Right cardiac atrium (tissue), 5 donors: ENCODE measurements at regions not wholly inside any gene's neighbourhood (a gene's known extent, or its start where the extent isn't known, plus 50 kb on each side); places are given as distances from the start of the nearest gene placed in this dataset.

Experiments
- ATAC-seq, 2 donors: fragments of 200-7000 bp; cut with Tn5 transposase; one replicate each; pipeline versions ENCODE4 v1.8.0 to v1.9.1; 2020; ENCODE audit warnings: moderate library complexity in 2 of 2, mild to moderate bottlenecking in 1 of 2
- DNase-seq, 3 donors: peaks; one replicate each; pipeline ENCODE4 v3.0.0-alpha.2; 2020
- H3K27ac ChIP-seq: one replicate; pipeline ENCODE4 v1.5.1; 2013; ENCODE audit warnings: mild to moderate bottlenecking, low read length, control low read depth, moderate library complexity
- H3K27me3 ChIP-seq: one replicate; pipeline ENCODE4 v1.6.1; 2013; ENCODE audit not compliant: control insufficient read depth, insufficient read depth
- H3K4me1 ChIP-seq: one replicate; pipeline ENCODE4 v1.6.1; 2013; ENCODE audit warnings: low read length; ENCODE audit not compliant: control insufficient read depth, insufficient read depth
- H3K4me3 ChIP-seq: one replicate; pipeline ENCODE4 v1.5.1; 2013; ENCODE audit warnings: low read length, control low read depth
- H3K9me3 ChIP-seq: one replicate; pipeline ENCODE4 v1.6.1; 2013; ENCODE audit warnings: low read length; ENCODE audit not compliant: control insufficient read depth
- whole genome bisulfite sequencing: extraction: QIAGEN DNeasy Blood & Tissue Kit; methylation state at CpG from one replicate; pipeline ENCODE4 v1.1.7; 2013; 5-methylcytosine and 5-hydroxymethylcytosine counted together
- intact Hi-C, 4 donors: fragments of 100-400 bp; cut with DNase I; formaldehyde crosslinking; loops; one replicate each; pipeline versions ENCODE4 v1.11.0 to v1.14.0; 2022 to 2023
- donor health status: healthy with polysubstance abuse.
- donor health status: DM: no; HTN: yes; CAD: no.
- donor health status: DM: no; HTN: no; CAD: no.
- donor health status: DM: no; HTN: yes; CAD: no; lungs with severe emphysema.
- donor health status: DM: yes; HTN: yes; CAD: no.

DNA sequence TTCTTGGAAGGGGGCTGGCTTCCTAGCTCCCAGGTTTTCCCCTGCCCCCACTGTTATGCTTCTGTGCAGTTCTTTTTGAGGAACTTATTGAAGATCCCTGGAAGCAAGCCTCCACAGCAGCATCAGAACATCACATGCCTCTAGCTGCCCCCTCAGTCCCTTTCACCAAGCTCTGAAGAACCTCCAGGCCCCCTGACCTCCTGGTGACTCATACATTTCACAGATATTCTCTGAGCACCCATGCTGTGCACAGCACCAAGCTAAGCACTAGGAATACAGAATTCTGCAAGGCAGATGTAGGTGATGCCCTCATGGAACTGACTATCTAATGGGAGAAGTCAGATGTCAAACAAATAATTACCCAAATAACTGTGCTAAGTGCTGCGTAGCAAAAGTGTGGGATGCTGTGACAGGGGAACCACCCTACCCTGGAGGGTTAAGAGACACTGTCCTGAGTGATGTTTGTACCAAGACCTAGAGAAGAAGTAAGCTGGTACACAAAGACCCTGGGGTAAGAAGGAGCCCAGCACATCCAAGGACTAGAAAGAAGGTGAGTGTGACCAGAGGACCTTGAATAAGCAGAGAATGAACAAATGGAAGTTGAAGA, 213.7 kb upstream of the NR4A3 start:
- intact Hi-C loops: no loop called here
- H3K4me1 ChIP-seq: no peaks in the 10 kb centered on the region
- no peaks in the 10 kb centered on the region for H3K27me3 ChIP-seq
- no peaks in the 10 kb centered on the region for H3K9me3 ChIP-seq
- no peak for DNase-seq
- 82% methylated on average over 1 of the region's 1 CpG for WGBS
- no peak for ATAC-seq
- no peak overlapping the region for H3K4me3 ChIP-seq
- no peak overlapping the region for H3K27ac ChIP-seq

DNA sequence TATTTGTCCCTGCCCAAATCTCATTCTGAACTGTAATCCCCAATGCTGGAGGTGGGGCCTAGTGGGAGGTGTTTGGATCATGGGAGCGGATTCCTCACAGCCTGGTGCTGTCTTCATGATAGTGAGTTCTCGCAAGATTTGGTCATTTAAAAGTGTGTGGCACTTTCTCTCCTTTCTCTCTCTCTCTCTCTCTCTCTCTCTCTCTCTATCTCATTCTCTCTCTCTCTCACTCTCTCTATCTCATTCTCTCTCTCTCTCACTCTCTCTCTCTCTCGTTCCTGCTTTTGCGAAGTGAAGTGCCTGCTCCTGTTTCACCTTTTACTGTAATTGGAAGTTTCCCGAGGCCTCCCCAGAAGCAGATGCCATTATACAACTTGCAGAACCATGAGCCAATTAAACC, 207.3 kb upstream of the NR4A3 start:
- Histone ChIP-seq H3K4me1 (no peaks in the 10 kb centered on the region), H3K27ac (no peak overlapping the region), H3K4me3 (no peak overlapping the region), H3K27me3 (no peaks in the 10 kb centered on the region), H3K9me3 (no peaks in the 10 kb centered on the region)
- intact Hi-C loops: no loop called here
- DNase-seq (no peak), ATAC-seq (no peak)
- 87% methylated on average over 5 of the region's 5 CpGs for WGBS

DNA sequence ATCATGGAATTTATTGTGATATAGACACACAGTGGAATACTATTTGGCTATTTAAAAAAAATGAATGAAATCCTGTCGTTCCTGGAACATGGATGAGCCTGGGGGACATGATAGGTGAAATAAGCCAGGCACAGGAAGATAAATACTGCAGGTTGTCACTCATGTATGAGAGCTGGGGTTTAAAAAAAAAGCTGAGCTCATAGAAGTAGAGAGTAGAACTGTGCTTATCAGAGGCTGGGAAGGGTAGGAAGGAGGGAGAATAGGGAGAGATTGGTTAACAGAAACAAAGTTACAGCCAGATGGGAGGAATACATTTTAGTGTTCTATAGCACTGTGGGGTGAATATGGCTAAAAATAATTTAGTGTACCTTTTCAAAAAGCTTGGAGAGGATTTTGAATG, 200.6 kb upstream of the NR4A3 start:
- peak in 1 of 2 donors; percentile 22 for ATAC-seq
- no peak overlapping the region for H3K27ac ChIP-seq
- intact Hi-C loops: no loop called here
- 19% methylated on average over 1 of the region's 1 CpG for whole genome bisulfite sequencing
- H3K9me3 ChIP-seq: no peaks in the 10 kb centered on the region
- no peak for DNase-seq
- no peak overlapping the region for H3K4me3 ChIP-seq
- no peaks in the 10 kb centered on the region for H3K4me1 ChIP-seq
- H3K27me3 ChIP-seq: no peaks in the 10 kb centered on the region

DNA sequence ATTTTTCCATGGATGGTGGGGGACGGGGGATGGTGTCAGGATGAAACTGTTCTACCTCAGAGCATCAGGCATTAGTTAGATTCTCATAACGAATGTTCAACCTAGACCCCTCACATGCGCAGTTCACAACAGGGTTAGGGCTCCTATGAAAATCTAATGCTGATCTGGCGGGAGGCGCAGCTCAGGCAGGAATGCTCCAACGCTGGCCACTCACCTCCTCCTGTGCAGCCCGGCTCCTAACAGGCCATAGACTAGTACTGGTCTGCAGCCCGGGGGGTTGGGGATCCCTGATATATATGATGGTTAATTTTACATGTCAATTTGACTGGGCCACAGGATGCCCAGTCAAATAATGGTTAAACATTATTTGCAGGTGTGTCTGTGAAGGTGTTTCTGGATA, 199.0 kb upstream of the NR4A3 start:
- no peak for DNase-seq
- H3K4me1 ChIP-seq: no peaks in the 10 kb centered on the region
- 86% methylated on average over 8 of the region's 8 CpGs for WGBS
- no peak for ATAC-seq
- no peak overlapping the region for H3K27ac ChIP-seq
- H3K27me3 ChIP-seq: no peaks in the 10 kb centered on the region
- H3K4me3 ChIP-seq: no peak overlapping the region
- H3K9me3 ChIP-seq: no peaks in the 10 kb centered on the region
- intact Hi-C loops: no loop called here

DNA sequence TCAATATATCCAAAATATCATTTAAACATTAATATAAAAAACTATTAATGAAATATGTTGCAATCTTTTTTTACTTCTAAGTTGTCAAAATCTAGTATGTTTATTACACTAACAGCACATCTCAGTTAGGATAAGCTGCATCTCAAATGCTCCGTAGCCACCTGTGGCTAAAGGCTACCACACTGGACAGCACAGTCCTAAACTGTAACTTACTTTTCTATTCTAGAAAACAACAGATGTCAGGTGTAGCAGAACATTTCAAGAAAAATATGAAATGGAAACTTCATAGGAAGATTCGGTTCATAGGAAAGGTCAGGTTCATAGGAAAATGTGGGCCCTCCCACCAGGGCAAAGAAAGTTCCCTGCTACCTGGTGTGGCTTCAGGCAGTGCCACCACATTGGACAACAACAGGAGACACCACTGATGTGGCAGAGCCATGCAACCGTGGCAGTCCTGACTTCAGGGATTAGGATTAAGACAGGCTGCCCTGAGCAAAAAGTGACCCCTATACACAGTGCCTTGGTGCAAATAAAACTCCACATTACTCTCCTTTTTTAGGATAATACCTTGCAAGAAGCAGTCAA, 197.8 kb upstream of the NR4A3 start:
- H3K4me1 ChIP-seq: no peaks in the 10 kb centered on the region
- no peaks in the 10 kb centered on the region for H3K9me3 ChIP-seq
- intact Hi-C loops: no loop called here
- no peaks in the 10 kb centered on the region for H3K27me3 ChIP-seq
- no peak overlapping the region for H3K4me3 ChIP-seq
- 86% methylated on average over 3 of the region's 3 CpGs for WGBS
- no peak overlapping the region for H3K27ac ChIP-seq
- DNase-seq (no peak), ATAC-seq (no peak)

DNA sequence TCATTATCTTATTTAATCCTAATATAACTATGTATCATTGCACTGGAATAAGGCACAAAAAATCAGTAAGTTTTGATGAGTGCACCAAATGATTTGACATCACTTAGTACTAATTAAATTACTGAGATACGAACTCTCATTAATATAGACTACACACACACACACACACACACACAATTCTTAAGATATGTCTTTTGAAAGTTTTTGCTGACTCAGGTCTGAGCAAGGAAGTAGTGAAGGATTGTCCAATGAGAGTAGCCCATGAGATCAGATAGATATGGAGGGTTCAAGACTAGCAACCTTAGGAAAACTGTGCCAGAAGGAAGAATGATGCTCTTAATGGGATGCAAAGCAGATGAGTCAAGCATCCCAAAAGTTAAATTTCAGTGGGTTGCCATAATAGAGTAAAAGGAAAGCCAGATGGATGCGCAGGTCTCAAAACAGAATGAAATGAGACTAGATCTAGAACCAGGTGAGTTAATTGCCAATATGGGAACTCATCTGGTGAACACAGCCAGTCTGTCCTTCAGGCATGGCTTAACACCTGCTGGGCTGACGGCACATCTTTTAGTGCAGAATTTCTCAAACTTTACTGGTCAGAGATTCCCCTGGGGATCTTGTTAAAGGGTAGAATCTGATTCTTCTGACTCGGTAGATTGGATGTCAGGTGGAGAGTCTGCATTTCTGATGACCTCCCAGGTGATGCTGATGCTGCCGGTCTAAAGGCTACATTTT, 197.0 kb upstream of the NR4A3 start:
- H3K27ac ChIP-seq: no peak overlapping the region
- DNase-seq (no peak), ATAC-seq (no peak)
- no peak overlapping the region for H3K4me3 ChIP-seq
- no peaks in the 10 kb centered on the region for H3K27me3 ChIP-seq
- intact Hi-C loops: no loop called here
- WGBS: 93% methylated on average over 5 of the region's 5 CpGs
- no peaks in the 10 kb centered on the region for H3K4me1 ChIP-seq
- no peaks in the 10 kb centered on the region for H3K9me3 ChIP-seq

DNA sequence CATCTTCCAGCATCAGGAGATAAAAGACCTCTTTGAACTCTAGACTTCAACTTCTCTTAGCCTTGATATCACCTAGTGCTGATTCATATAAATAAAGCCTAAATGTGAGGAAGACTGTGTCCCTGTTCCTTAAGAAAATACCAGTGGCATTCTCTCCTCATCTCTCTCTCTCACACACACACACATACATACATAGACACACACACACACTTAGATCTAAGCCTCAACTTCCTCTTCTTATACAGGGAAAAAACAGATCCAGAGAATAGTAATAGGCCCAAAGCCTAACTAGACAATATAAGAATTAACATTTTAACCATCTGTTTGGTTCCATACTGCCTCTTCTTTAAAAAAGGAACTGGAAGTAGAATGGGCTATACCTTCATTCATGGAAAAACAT, 195.3 kb upstream of the NR4A3 start:
- Histone ChIP-seq H3K27ac (no peak overlapping the region), H3K4me1 (no peaks in the 10 kb centered on the region), H3K4me3 (no peak overlapping the region), H3K27me3 (no peaks in the 10 kb centered on the region), H3K9me3 (no peaks in the 10 kb centered on the region)
- DNase-seq (no peak), ATAC-seq (no peak)
- intact Hi-C loops: no loop called here

DNA sequence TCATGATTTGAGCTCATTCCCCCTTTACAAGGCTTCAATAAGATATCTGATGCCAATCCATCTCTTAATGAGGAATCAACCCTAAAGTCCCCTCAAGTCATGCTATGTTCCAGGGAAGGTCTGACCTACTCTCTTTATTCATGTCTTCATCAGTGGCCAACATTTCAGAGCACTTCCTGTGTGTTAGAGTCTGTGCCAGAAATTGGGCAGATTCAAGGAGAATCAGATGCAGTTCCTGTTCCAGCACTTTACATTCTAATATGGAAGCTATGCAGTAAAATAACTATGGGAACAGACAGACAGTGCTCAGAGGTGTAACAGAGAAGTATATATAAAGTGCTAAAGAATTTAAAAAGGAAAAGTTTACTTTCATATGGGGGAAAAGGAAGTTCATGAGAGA, 193.4 kb upstream of the NR4A3 start:
- no peak for DNase-seq
- no peak overlapping the region for H3K4me3 ChIP-seq
- H3K27me3 ChIP-seq: no peaks in the 10 kb centered on the region
- no peak for ATAC-seq
- H3K4me1 ChIP-seq: no peaks in the 10 kb centered on the region
- intact Hi-C loops: no loop called here
- no peaks in the 10 kb centered on the region for H3K9me3 ChIP-seq
- no peak overlapping the region for H3K27ac ChIP-seq

DNA sequence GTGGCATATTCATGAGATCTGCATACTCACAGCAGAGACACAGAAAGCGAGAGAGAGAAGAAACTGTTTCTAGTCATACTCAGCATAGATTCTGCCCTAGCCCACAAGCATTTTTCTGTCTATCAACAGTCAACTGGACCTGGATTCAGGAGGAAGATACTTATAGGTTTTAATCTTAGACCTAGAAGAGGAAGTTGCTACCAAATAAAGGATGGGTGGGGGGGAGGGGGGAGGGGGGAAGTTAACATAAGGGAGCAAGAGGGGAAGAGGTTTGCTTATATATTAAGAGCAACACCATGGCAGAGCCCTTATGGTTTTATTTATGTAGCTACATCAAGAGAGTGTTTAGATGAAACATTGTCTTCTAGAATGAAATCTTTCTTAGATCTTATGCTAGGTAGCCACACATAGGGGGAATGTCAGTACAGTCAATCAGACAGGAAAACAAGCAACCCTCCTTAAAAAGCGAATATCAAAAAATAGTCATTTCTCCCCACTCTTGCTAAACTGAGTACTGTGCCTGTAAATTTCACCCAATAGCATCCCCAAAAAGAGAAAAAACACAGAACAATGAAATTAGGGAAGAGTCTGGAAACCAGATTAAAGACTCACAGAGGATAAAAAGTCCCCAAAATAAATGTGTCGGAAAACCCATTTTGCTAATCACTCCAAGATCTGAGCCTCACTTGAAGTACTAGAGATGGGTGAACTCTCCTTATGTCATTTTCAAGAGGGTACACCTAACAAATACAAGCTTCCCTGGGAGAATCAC, 192.7 kb upstream of the NR4A3 start:
- Histone ChIP-seq H3K27me3 (no peaks in the 10 kb centered on the region), H3K4me1 (no peaks in the 10 kb centered on the region), H3K9me3 (no peaks in the 10 kb centered on the region), H3K27ac (no peak overlapping the region), H3K4me3 (no peak overlapping the region)
- intact Hi-C loops: no loop called here
- WGBS: 89% methylated on average over 3 of the region's 3 CpGs
- ATAC-seq (no peak), DNase-seq (no peak)

DNA sequence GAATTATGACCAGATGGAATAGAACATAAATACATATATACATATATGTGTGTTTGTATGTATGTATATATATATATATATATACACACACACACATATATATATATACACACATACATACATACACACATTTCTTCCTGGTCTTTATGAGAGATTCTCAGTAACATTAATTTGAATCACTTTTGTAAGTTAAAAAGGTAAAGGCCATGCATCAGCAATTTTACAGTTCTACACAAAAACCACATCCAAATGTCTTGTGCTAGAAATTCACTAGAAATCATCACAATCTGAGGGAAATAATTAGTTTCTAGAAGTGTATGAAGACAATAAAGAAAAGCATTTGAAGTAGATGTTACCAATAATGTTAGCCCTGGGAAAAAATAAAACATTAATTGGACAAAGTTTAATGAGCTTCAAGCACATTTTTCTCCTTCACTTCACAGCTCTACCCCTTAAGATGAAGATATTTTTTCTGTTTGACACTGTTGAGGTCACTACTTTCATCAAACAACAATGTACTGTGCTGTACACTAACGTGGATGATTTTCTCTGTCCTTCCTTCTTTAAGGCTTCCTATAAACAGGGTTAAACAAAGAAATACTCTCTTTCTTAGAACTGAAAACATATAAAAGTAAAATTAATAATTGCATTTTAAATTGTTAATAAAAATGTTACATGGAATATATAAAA, 189.2 kb upstream of the NR4A3 start:
- Histone ChIP-seq H3K9me3 (no peaks in the 10 kb centered on the region), H3K4me3 (no peak overlapping the region), H3K27me3 (no peaks in the 10 kb centered on the region), H3K27ac (no peak overlapping the region), H3K4me1 (no peaks in the 10 kb centered on the region)
- DNase-seq (no peak), ATAC-seq (no peak)
- intact Hi-C loops: no loop called here
- 63% methylated on average over 1 of the region's 1 CpG for WGBS

DNA sequence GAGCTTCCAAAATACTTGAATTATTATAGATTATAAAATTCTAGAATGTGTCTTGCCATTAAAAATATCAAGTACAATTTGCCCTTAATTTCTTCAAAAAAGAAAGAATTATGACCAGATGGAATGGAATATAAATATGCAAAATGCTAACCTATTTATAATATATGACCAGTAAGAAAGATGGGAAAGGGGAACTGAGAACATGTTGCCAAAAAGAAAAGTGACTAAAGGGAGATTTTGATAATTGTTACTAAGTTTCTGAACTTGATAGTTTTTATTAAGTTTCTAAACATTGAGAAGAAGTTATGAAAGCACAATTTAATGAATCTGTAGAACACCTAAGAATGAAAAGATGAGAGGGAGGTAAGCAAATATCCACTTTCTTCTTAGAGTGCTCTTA, 188.4 kb upstream of the NR4A3 start:
- no peaks in the 10 kb centered on the region for H3K4me1 ChIP-seq
- intact Hi-C loops: no loop called here
- no peak for ATAC-seq
- no peaks in the 10 kb centered on the region for H3K27me3 ChIP-seq
- no peak for DNase-seq
- H3K4me3 ChIP-seq: no peak overlapping the region
- no peak overlapping the region for H3K27ac ChIP-seq
- H3K9me3 ChIP-seq: no peaks in the 10 kb centered on the region
